Ishikawa (cell line): ENCODE measurements at regions not wholly inside any gene's neighbourhood (a gene's known extent, or its start where the extent isn't known, plus 50 kb on each side); places are given as distances from the start of the nearest gene placed in this dataset.

Experiments
- CREB1 ChIP-seq: IDR thresholded peaks from 2 replicates; pipeline ENCODE4 v1.6.1; 2012; ENCODE audit warnings: low read depth
- MAX ChIP-seq: IDR thresholded peaks from 2 replicates; pipeline ENCODE4 v1.6.1; 2012
- NFIC ChIP-seq: IDR thresholded peaks from 2 replicates; pipeline ENCODE4 v1.6.1; 2012
- RAD21 ChIP-seq: IDR thresholded peaks from 2 replicates; pipeline ENCODE4 v1.6.1; 2012; ENCODE audit warnings: low read depth
- REST ChIP-seq: IDR thresholded peaks from 2 replicates; pipeline ENCODE4 v1.6.1; 2012; ENCODE audit warnings: low read depth, mild to moderate bottlenecking
- TAF1 ChIP-seq: IDR thresholded peaks from 2 replicates; pipeline ENCODE4 v1.6.1; 2012; ENCODE audit warnings: low read depth, mild to moderate bottlenecking
- TCF12 ChIP-seq: IDR thresholded peaks from 2 replicates; pipeline ENCODE4 v1.6.1; 2012; ENCODE audit warnings: low read depth
- ZBTB7A ChIP-seq: IDR thresholded peaks from 2 replicates; pipeline ENCODE4 v1.6.1; 2012; ENCODE audit warnings: low read depth

- no peak for TF ChIP-seq CREB1
- no peak for TF ChIP-seq REST
- no peak for TF ChIP-seq TAF1
- no peak for TF ChIP-seq RAD21
- no peak for TF ChIP-seq NFIC
- TF ChIP-seq MAX = no peak
- TF ChIP-seq ZBTB7A = no peak
- no peak for TF ChIP-seq TCF12
Observed at GRCh38 chr10:59106441-59106840, 70.0 kb upstream of the PHYHIPL start.
